ENCODE measurements at regions not wholly inside any gene's neighbourhood (a gene's known extent, or its start where the extent isn't known, plus 50 kb on each side); places are given as distances from the start of the nearest gene placed in this dataset.
"Not testable (repeated sequence)": the region's sequence is repeated elsewhere in the genome, so short reads cannot be mapped to it uniquely, and the experiment has no call there.

DNA sequence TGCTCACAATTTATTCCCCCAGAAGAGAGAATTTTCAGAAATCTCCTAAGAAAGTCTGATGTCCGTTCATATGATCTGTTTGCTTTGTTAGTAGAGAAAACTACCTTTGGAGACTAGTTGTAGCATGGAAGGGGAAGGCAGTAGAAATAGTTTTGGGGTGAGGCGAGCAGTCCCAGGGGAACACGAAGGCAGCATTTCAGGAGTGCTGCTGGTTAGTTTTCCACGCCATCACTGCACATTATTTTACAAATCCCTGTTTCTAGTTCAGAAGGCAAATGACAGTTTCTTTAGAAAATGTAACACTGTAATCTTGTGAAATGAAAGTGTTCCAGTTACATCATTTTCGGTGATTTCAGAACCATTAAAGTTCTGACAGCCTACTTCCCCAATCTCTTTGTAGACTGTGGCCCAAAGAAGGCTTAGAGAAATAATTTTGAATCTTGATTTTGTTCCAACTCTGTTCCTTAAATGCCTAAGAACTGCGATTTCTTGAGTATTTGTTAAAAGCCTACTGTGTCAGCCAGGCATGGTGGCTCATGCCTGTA is 123.8 kb downstream of the LAT start:
- TF ChIP-seq, protein P1, sequence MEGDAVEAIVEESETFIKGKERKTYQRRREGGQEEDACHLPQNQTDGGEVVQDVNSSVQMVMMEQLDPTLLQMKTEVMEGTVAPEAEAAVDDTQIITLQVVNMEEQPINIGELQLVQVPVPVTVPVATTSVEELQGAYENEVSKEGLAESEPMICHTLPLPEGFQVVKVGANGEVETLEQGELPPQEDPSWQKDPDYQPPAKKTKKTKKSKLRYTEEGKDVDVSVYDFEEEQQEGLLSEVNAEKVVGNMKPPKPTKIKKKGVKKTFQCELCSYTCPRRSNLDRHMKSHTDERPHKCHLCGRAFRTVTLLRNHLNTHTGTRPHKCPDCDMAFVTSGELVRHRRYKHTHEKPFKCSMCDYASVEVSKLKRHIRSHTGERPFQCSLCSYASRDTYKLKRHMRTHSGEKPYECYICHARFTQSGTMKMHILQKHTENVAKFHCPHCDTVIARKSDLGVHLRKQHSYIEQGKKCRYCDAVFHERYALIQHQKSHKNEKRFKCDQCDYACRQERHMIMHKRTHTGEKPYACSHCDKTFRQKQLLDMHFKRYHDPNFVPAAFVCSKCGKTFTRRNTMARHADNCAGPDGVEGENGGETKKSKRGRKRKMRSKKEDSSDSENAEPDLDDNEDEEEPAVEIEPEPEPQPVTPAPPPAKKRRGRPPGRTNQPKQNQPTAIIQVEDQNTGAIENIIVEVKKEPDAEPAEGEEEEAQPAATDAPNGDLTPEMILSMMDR (IDR thresholded peaks at IDR 0.05): not testable (repeated sequence)
- not testable (repeated sequence) for TF ChIP-seq EP300, POLR2A (IDR thresholded peaks at IDR 0.05)
